ENCODE measurements at regions not wholly inside any gene's neighbourhood (a gene's known extent, or its start where the extent isn't known, plus 50 kb on each side); places are given as distances from the start of the nearest gene placed in this dataset.

- no peaks in the 10 kb centered on the region for H3K9me3 ChIP-seq (ENCODE audit: control insufficient read depth in 1 of 2, insufficient read depth in 1 of 2, low read length in 2 of 2)
- Mint-ChIP-seq H3K4me3 (no peak overlapping the region), H3K36me3 (ENCODE audit: low read depth) (no peaks in the 10 kb centered on the region), H3K9me3 (peaks cover 4% of the 10 kb centered on the region), H3K27ac (no peak overlapping the region), H3K4me1 (ENCODE audit: low read depth) (no peaks in the 10 kb centered on the region), H3K27me3 (no peaks in the 10 kb centered on the region)
- H3K27ac ChIP-seq (ENCODE audit: low read depth in 1 of 2, low read length in 2 of 2), result no peak overlapping the region
- DNase-seq, result no peak
- POLR2A ChIA-PET, result no interaction called here
- no peak overlapping the region for H3K4me3 ChIP-seq (ENCODE audit: low read length)
- H3K4me1 ChIP-seq (ENCODE audit: insufficient read depth, low read length), result no peaks in the 10 kb centered on the region
- no peaks in the 10 kb centered on the region for H3K36me3 ChIP-seq (ENCODE audit: insufficient read depth, low read length)
- no peaks in the 10 kb centered on the region for H3K27me3 ChIP-seq (ENCODE audit: control insufficient read depth in 1 of 2, insufficient read depth in 2 of 2, low read length in 2 of 2)
- TF ChIP-seq CTCF (IDR thresholded peaks at IDR 0.05), result no peak
- intact Hi-C loops (cut with DNase I, micrococcal nuclease), result no loop called here
- ATAC-seq (ENCODE audit: poor library complexity), result no peak
- CTCF ChIA-PET, result no interaction called here
Observed at GRCh38 chr20:11483697-11484096, 434.0 kb upstream of the BTBD3 start.

- no peak overlapping the region for H3K27ac Mint-ChIP-seq
- POLR2A ChIA-PET, result interaction anchor here (0.5 kb wide), 1 partner anchor 1901 kb away, joined by 3 read pairs; no protein-coding TSS in a partner anchor
Observed at GRCh38 chr20:11484479-11484878, 433.2 kb upstream of the BTBD3 start.

GRCh38 chr20:11492386-11492785, 425.3 kb upstream of the BTBD3 start:
- intact Hi-C loops (cut with DNase I, micrococcal nuclease), result no loop called here
- TF ChIP-seq CTCF (IDR thresholded peaks at IDR 0.05), result no peak
- Histone ChIP-seq H3K4me1 (ENCODE audit: insufficient read depth, low read length) (no peaks in the 10 kb centered on the region), H3K9me3 (ENCODE audit: control insufficient read depth in 1 of 2, insufficient read depth in 1 of 2, low read length in 2 of 2) (no peaks in the 10 kb centered on the region), H3K36me3 (ENCODE audit: insufficient read depth, low read length) (no peaks in the 10 kb centered on the region), H3K27ac (ENCODE audit: low read depth in 1 of 2, low read length in 2 of 2) (no peak overlapping the region), H3K27me3 (ENCODE audit: control insufficient read depth in 1 of 2, insufficient read depth in 2 of 2, low read length in 2 of 2) (no peaks in the 10 kb centered on the region), H3K4me3 (ENCODE audit: low read length) (no peak overlapping the region)
- Mint-ChIP-seq H3K9me3 (no peaks in the 10 kb centered on the region), H3K4me1 (ENCODE audit: low read depth) (no peaks in the 10 kb centered on the region), H3K36me3 (ENCODE audit: low read depth) (no peaks in the 10 kb centered on the region), H3K4me3 (no peak overlapping the region), H3K27ac (no peak overlapping the region), H3K27me3 (no peaks in the 10 kb centered on the region)
- ChIA-PET CTCF (no interaction called here), POLR2A (no interaction called here)
- ATAC-seq (ENCODE audit: poor library complexity) (no peak), DNase-seq (no peak)

More at GRCh38 chr20:11484479-11484878, 433.2 kb upstream of the BTBD3 start:
- Histone ChIP-seq H3K4me3 (ENCODE audit: low read length) (no peak overlapping the region), H3K36me3 (ENCODE audit: insufficient read depth, low read length) (no peaks in the 10 kb centered on the region), H3K27me3 (ENCODE audit: control insufficient read depth in 1 of 2, insufficient read depth in 2 of 2, low read length in 2 of 2) (no peaks in the 10 kb centered on the region), H3K27ac (ENCODE audit: low read depth in 1 of 2, low read length in 2 of 2) (no peak overlapping the region), H3K4me1 (ENCODE audit: insufficient read depth, low read length) (no peaks in the 10 kb centered on the region), H3K9me3 (ENCODE audit: control insufficient read depth in 1 of 2, insufficient read depth in 1 of 2, low read length in 2 of 2) (no peaks in the 10 kb centered on the region)
- DNase-seq (no peak), ATAC-seq (ENCODE audit: poor library complexity) (no peak)
- Mint-ChIP-seq H3K4me3 (no peak overlapping the region), H3K4me1 (ENCODE audit: low read depth) (no peaks in the 10 kb centered on the region), H3K36me3 (ENCODE audit: low read depth) (no peaks in the 10 kb centered on the region), H3K9me3 (peaks cover 4% of the 10 kb centered on the region), H3K27me3 (no peaks in the 10 kb centered on the region)
- CTCF ChIA-PET, result no interaction called here
- no peak for TF ChIP-seq CTCF (IDR thresholded peaks at IDR 0.05)
- intact Hi-C loops (cut with DNase I, micrococcal nuclease), result no loop called here

All from CD4-positive, alpha-beta T cell (primary cell).